ENCODE measurements at regions not wholly inside any gene's neighbourhood (a gene's known extent, or its start where the extent isn't known, plus 50 kb on each side); places are given as distances from the start of the nearest gene placed in this dataset.

DNA sequence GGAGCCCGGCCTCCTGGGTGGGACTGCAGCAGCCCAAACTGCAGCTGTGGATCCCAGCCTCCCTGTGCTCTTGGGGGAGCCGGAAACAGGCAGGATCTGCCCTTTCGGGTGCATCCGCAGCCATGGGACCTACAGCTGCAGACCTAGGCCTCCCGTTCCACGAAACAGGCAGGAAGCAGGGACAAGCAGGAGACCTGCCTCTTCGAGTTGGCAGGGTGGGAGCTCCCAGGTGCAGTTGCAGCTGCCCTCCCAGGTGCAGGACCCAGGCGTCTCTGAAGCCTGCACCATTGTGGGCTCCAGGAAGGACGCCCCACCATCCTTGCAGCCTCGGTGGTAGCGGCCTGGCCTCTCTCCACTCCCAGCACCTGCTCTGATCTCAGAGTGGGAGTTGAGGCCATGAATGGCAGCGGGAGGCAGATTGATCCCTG, 189.0 kb upstream of the KLHL1 start:
- TF ChIP-seq CTCF (conservative IDR thresholded peaks at IDR 0.05; ENCODE audit: low read length): no peak
- no peak for TF ChIP-seq EZH2phosphoT487 (IDR thresholded peaks at IDR 0.05; ENCODE audit: borderline replicate concordance)

All from Loucy (cell line).